ENCODE measurements at regions not wholly inside any gene's neighbourhood (a gene's known extent, or its start where the extent isn't known, plus 50 kb on each side); places are given as distances from the start of the nearest gene placed in this dataset.

GRCh38 chr5:89395111-89395510 is 512.1 kb upstream of the MEF2C start:
- TF ChIP-seq POLR2AphosphoS5 (IDR thresholded peaks at IDR 0.05) = no peak
- TF ChIP-seq CTCF (IDR thresholded peaks at IDR 0.05) = no peak
- TF ChIP-seq EP300 (IDR thresholded peaks at IDR 0.05) = no peak
- TF ChIP-seq POLR2A (IDR thresholded peaks at IDR 0.05) = no peak
- intact Hi-C loops (cut with DNase I; ENCODE audit: low total_unique reads) = no loop called here
- no peak overlapping the region for H3K4me3 ChIP-seq
- no peaks in the 10 kb centered on the region for H3K36me3 ChIP-seq
- no peaks in the 10 kb centered on the region for H3K4me1 ChIP-seq
- H3K9me3 ChIP-seq = no peaks in the 10 kb centered on the region
- H3K27me3 ChIP-seq = no peaks in the 10 kb centered on the region
- H3K27ac ChIP-seq = peak overlapping the region in 1 of 5 donors; percentile 29
- no peak for DNase-seq

- H3K4me1 ChIP-seq = no peaks in the 10 kb centered on the region
Observed at GRCh38 chr5:89388872-89389271, 505.9 kb upstream of the MEF2C start.

GRCh38 chr5:89384391-89384790 is 501.4 kb upstream of the MEF2C start:
- Histone ChIP-seq H3K4me3 (no peak overlapping the region), H3K27me3 (no peaks in the 10 kb centered on the region), H3K27ac (no peak overlapping the region), H3K9me3 (no peaks in the 10 kb centered on the region), H3K36me3 (no peaks in the 10 kb centered on the region), H3K4me1 (no peaks in the 10 kb centered on the region)
- intact Hi-C loops (cut with DNase I; ENCODE audit: low total_unique reads) = no loop called here
- DNase-seq = no peak
- 85 to 90% (median 89%) methylated on average over 5 of the region's 5 CpGs for WGBS, 5 donors
- TF ChIP-seq EP300 (IDR thresholded peaks at IDR 0.05) (no peak), CTCF (IDR thresholded peaks at IDR 0.05) (no peak), POLR2AphosphoS5 (IDR thresholded peaks at IDR 0.05) (no peak), POLR2A (IDR thresholded peaks at IDR 0.05) (no peak)

More at GRCh38 chr5:89388872-89389271, 505.9 kb upstream of the MEF2C start:
- 74 to 88% (median 81%) methylated on average over 2 of the region's 2 CpGs for WGBS, 5 donors
- Histone ChIP-seq H3K9me3 (no peaks in the 10 kb centered on the region), H3K4me3 (no peak overlapping the region), H3K27me3 (no peaks in the 10 kb centered on the region), H3K27ac (no peak overlapping the region), H3K36me3 (no peaks in the 10 kb centered on the region)
- intact Hi-C loops (cut with DNase I; ENCODE audit: low total_unique reads) = no loop called here
- no peak for DNase-seq
- no peak for TF ChIP-seq CTCF (IDR thresholded peaks at IDR 0.05)
- TF ChIP-seq EP300 (IDR thresholded peaks at IDR 0.05) = no peak
- no peak for TF ChIP-seq POLR2AphosphoS5 (IDR thresholded peaks at IDR 0.05)
- TF ChIP-seq POLR2A (IDR thresholded peaks at IDR 0.05) = no peak

DNA sequence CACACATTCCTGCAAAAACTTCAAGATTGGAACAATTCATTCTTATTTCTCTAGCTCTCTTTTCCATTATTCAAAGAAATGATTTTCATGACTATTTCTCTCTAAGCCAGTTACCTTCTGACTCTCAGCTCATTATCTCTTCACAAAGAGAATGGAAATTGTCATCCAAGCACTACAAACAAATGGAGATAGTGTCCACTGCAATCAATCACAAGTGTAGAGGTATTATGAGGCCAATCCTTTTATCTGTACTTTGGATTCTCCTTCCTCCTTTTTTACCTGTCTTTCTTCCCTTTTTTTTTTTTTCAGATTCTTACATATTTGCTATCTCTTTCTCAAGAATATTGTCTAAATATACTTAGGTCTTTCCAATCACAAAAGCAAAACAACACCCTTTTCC is 497.7 kb upstream of the MEF2C start:
- Histone ChIP-seq H3K4me1 (no peaks in the 10 kb centered on the region), H3K27ac (no peak overlapping the region), H3K36me3 (no peaks in the 10 kb centered on the region), H3K4me3 (no peak overlapping the region), H3K9me3 (no peaks in the 10 kb centered on the region), H3K27me3 (no peaks in the 10 kb centered on the region)
- DNase-seq = no peak
- TF ChIP-seq EP300 (IDR thresholded peaks at IDR 0.05) = no peak
- no peak for TF ChIP-seq CTCF (IDR thresholded peaks at IDR 0.05)
- no peak for TF ChIP-seq POLR2AphosphoS5 (IDR thresholded peaks at IDR 0.05)
- TF ChIP-seq POLR2A (IDR thresholded peaks at IDR 0.05) = no peak
- intact Hi-C loops (cut with DNase I; ENCODE audit: low total_unique reads) = no loop called here

All from stomach (tissue), 8 donors.